ENCODE measurements at regions not wholly inside any gene's neighbourhood (a gene's known extent, or its start where the extent isn't known, plus 50 kb on each side); places are given as distances from the start of the nearest gene placed in this dataset.

- TF ChIP-seq EZH2 (IDR thresholded peaks at IDR 0.05; ENCODE audit: borderline replicate concordance, low read depth, low read length, poor library complexity, severe bottlenecking), result no peak
- TF ChIP-seq CTCF (conservative IDR thresholded peaks at IDR 0.05; ENCODE audit: low read depth, low read length), result no peak
- intact Hi-C loops (cut with micrococcal nuclease; ENCODE audit: unreplicated experiment), result no loop called here
These were observed 262.6 kb upstream of the NAALADL2 start for GRCh38 chr3:174596447-174596982.

GRCh38 chr3:174598885-174599439, 260.2 kb upstream of the NAALADL2 start:
- no peak overlapping the region for H3K4me3 ChIP-seq (ENCODE audit: low read depth, low read length, poor library complexity, severe bottlenecking)
- no TSS peak for BruUV-seq (replicated peaks)
- DNase-seq (ENCODE audit: low spot score), result no peak
- no peaks in the 10 kb centered on the region for H3K27me3 ChIP-seq (replicated peaks; ENCODE audit: insufficient read depth, low read depth, low read length, poor library complexity)
- no peaks in the 10 kb centered on the region for H3K9me3 ChIP-seq (ENCODE audit: low read depth, low read length, poor library complexity, severe bottlenecking)
- CTCF ChIA-PET, result no interaction called here
- POLR2A ChIA-PET (ENCODE audit: low non-redundant PET), result no interaction called here
- TF ChIP-seq CTCF (conservative IDR thresholded peaks at IDR 0.05; ENCODE audit: low read depth, low read length) (no peak), EZH2 (IDR thresholded peaks at IDR 0.05; ENCODE audit: borderline replicate concordance, low read depth, low read length, poor library complexity, severe bottlenecking) (no peak)
- H3K4me1 ChIP-seq (ENCODE audit: insufficient read depth, low read length, poor library complexity, severe bottlenecking), result no peaks in the 10 kb centered on the region
- intact Hi-C loops (cut with micrococcal nuclease; ENCODE audit: unreplicated experiment), result no loop called here
- H3K27ac ChIP-seq (ENCODE audit: low read depth, low read length, poor library complexity, severe bottlenecking), result no peak overlapping the region
- H3K36me3 ChIP-seq (ENCODE audit: insufficient read depth, low read length, poor library complexity, severe bottlenecking), result no peaks in the 10 kb centered on the region

More at GRCh38 chr3:174596447-174596982, 262.6 kb upstream of the NAALADL2 start:
- BruUV-seq (replicated peaks), result no TSS peak
- Histone ChIP-seq H3K36me3 (ENCODE audit: insufficient read depth, low read length, poor library complexity, severe bottlenecking) (no peaks in the 10 kb centered on the region), H3K4me1 (ENCODE audit: insufficient read depth, low read length, poor library complexity, severe bottlenecking) (no peaks in the 10 kb centered on the region), H3K27ac (ENCODE audit: low read depth, low read length, poor library complexity, severe bottlenecking) (no peak overlapping the region), H3K4me3 (ENCODE audit: low read depth, low read length, poor library complexity, severe bottlenecking) (no peak overlapping the region), H3K27me3 (replicated peaks; ENCODE audit: insufficient read depth, low read depth, low read length, poor library complexity) (no peaks in the 10 kb centered on the region), H3K9me3 (ENCODE audit: low read depth, low read length, poor library complexity, severe bottlenecking) (no peaks in the 10 kb centered on the region)
- ChIA-PET CTCF (no interaction called here), POLR2A (ENCODE audit: low non-redundant PET) (no interaction called here)
- no peak for DNase-seq (ENCODE audit: low spot score)

- Histone ChIP-seq H3K9me3 (ENCODE audit: low read depth, low read length, poor library complexity, severe bottlenecking) (no peaks in the 10 kb centered on the region), H3K27ac (ENCODE audit: low read depth, low read length, poor library complexity, severe bottlenecking) (no peak overlapping the region), H3K4me1 (ENCODE audit: insufficient read depth, low read length, poor library complexity, severe bottlenecking) (no peaks in the 10 kb centered on the region), H3K4me3 (ENCODE audit: low read depth, low read length, poor library complexity, severe bottlenecking) (no peak overlapping the region), H3K36me3 (ENCODE audit: insufficient read depth, low read length, poor library complexity, severe bottlenecking) (no peaks in the 10 kb centered on the region), H3K27me3 (replicated peaks; ENCODE audit: insufficient read depth, low read depth, low read length, poor library complexity) (no peaks in the 10 kb centered on the region)
- intact Hi-C loops (cut with micrococcal nuclease; ENCODE audit: unreplicated experiment), result no loop called here
- ChIA-PET POLR2A (ENCODE audit: low non-redundant PET) (no interaction called here), CTCF (no interaction called here)
- no TSS peak for BruUV-seq (replicated peaks)
- TF ChIP-seq EZH2 (IDR thresholded peaks at IDR 0.05; ENCODE audit: borderline replicate concordance, low read depth, low read length, poor library complexity, severe bottlenecking) (no peak), CTCF (conservative IDR thresholded peaks at IDR 0.05; ENCODE audit: low read depth, low read length) (no peak)
- DNase-seq (ENCODE audit: low spot score), result no peak
These were observed 246.0 kb upstream of the NAALADL2 start for GRCh38 chr3:174613173-174613572.

All from A673 (cell line).